Stomach (tissue), 8 donors: ENCODE measurements at regions not wholly inside any gene's neighbourhood (a gene's known extent, or its start where the extent isn't known, plus 50 kb on each side); places are given as distances from the start of the nearest gene placed in this dataset.

Experiments used
- DNase-seq, 2 donors: peaks; one replicate each; pipeline versions ENCODE4 v3.0.0 to v3.0.0-alpha.2; 2013 to 2019
- H3K27ac ChIP-seq, 5 donors: fragments of 200-600 bp in 4 of 5; sonication (generic) in 4 of 5; one replicate each; pipeline ENCODE4 v1.5.1; 2013 to 2019; ENCODE audit warnings: mild to moderate bottlenecking in 1 of 5, moderate library complexity in 1 of 5
- H3K27me3 ChIP-seq, 3 donors: fragments of 200-600 bp; sonication (generic); one replicate each; pipeline ENCODE4 v1.5.1; 2017 to 2019; ENCODE audit warnings: mixed run types in 1 of 3
- H3K36me3 ChIP-seq, 4 donors: fragments of 200-600 bp; sonication (generic); 1 replicate in 3 of 4; 2 replicates in 1 of 4; pipeline ENCODE4 v1.5.1; 2016 to 2019
- H3K4me1 ChIP-seq, 4 donors: fragments of 200-600 bp; sonication (generic); one replicate each; pipeline ENCODE4 v1.5.1; 2016 to 2019
- H3K4me3 ChIP-seq, 4 donors: fragments of 200-600 bp; sonication (generic) in 3 of 4; one replicate each; pipeline ENCODE4 v1.5.1; 2016 to 2019; ENCODE audit warnings: mild to moderate bottlenecking in 1 of 4
- H3K9me3 ChIP-seq, 4 donors: fragments of 200-600 bp; sonication (generic); one replicate each; pipeline ENCODE4 v1.5.1; 2016 to 2019
- CTCF ChIP-seq, 7 experiments: fragments of 450-650 bp in 4 of 7; fragments of 200-600 bp in 3 of 7; sonication (generic) in 3 of 7; IDR thresholded peaks; one replicate each; pipeline ENCODE4 v1.5.1; 2016 to 2019; ENCODE audit warnings: antibody characterized with exemption in 7 of 7, control low read depth in 2 of 7, mild to moderate bottlenecking in 1 of 7
- EP300 ChIP-seq: sonication (generic); formaldehyde crosslinking; IDR thresholded peaks from one replicate; pipeline ENCODE4 v1.6.1; 2017; ENCODE audit warnings: antibody characterized with exemption
- POLR2A ChIP-seq, 4 donors: fragments of 450-650 bp; IDR thresholded peaks; one replicate each; pipeline ENCODE4 v1.6.1; 2016; ENCODE audit warnings: antibody characterized with exemption in 4 of 4, control low read depth in 2 of 4, mild to moderate bottlenecking in 1 of 4, moderate library complexity in 1 of 4
- POLR2AphosphoS5 ChIP-seq, 3 donors: sonication (generic); formaldehyde crosslinking; IDR thresholded peaks; one replicate each; pipeline ENCODE4 v1.6.1; 2016; ENCODE audit warnings: antibody characterized with exemption in 3 of 3
- WGBS, 5 donors: extraction: QIAGEN DNeasy Blood & Tissue Kit in 3 of 5; methylation state at CpG; one replicate each; pipeline versions ENCODE4 v1.1.5 to v1.1.7; 2013 to 2018; 5-methylcytosine and 5-hydroxymethylcytosine counted together
- intact Hi-C: fragments of 100-400 bp; cut with DNase I; formaldehyde crosslinking; loops from one replicate; pipeline ENCODE4 v1.15.1; 2023; ENCODE audit warnings: low total_unique reads
- donor health status: healthy with polysubstance abuse.
- donor health status: Bipolar disorder and iron deficiency.
- donor health status: healthy.

- no peak for DNase-seq
- Histone ChIP-seq H3K36me3 (no peaks in the 10 kb centered on the region), H3K4me3 (no peak overlapping the region), H3K27ac (no peak overlapping the region), H3K9me3 (no peaks in the 10 kb centered on the region), H3K27me3 (no peaks in the 10 kb centered on the region), H3K4me1 (no peaks in the 10 kb centered on the region)
- WGBS, 5 donors = 51 to 91% (median 86%) methylated on average over 2 of the region's 2 CpGs
- TF ChIP-seq POLR2A (IDR thresholded peaks at IDR 0.05) (no peak), POLR2AphosphoS5 (IDR thresholded peaks at IDR 0.05) (no peak), EP300 (no peak), CTCF (IDR thresholded peaks at IDR 0.05) (no peak)
- intact Hi-C loops = no loop called here
Measured at GRCh38 chrX:56089376-56089775, 142.8 kb upstream of the KLF8 start.

- H3K4me1 ChIP-seq = no peaks in the 10 kb centered on the region
- H3K27ac ChIP-seq = no peak overlapping the region
- H3K27me3 ChIP-seq = no peaks in the 10 kb centered on the region
- no peaks in the 10 kb centered on the region for H3K36me3 ChIP-seq
- intact Hi-C loops = no loop called here
- WGBS, 5 donors = 64 to 91% (median 73%) methylated on average over 3 of the region's 3 CpGs
- H3K9me3 ChIP-seq = peaks cover 0 to 4% (median 0%) of the 10 kb centered on the region in 4 donors
- TF ChIP-seq CTCF (IDR thresholded peaks at IDR 0.05) (no peak), POLR2AphosphoS5 (IDR thresholded peaks at IDR 0.05) (no peak), POLR2A (IDR thresholded peaks at IDR 0.05) (no peak), EP300 (no peak)
- H3K4me3 ChIP-seq = no peak overlapping the region
- DNase-seq = no peak
Measured at GRCh38 chrX:56099271-56099670, 132.9 kb upstream of the KLF8 start.

- H3K27me3 ChIP-seq = no peaks in the 10 kb centered on the region
- no peak for DNase-seq
- H3K27ac ChIP-seq = no peak overlapping the region
- TF ChIP-seq CTCF (IDR thresholded peaks at IDR 0.05) (no peak), POLR2A (IDR thresholded peaks at IDR 0.05) (no peak), POLR2AphosphoS5 (IDR thresholded peaks at IDR 0.05) (no peak), EP300 (no peak)
- H3K4me3 ChIP-seq = no peak overlapping the region
- WGBS, 5 donors = 74 to 97% (median 86%) methylated on average over 12 of the region's 12 CpGs; no CpG with 5 or more reads in 1 of the 5 donors
- no peaks in the 10 kb centered on the region for H3K36me3 ChIP-seq
- intact Hi-C loops = no loop called here
- H3K4me1 ChIP-seq = no peaks in the 10 kb centered on the region
- H3K9me3 ChIP-seq = peaks cover 0 to 9% (median 2%) of the 10 kb centered on the region in 4 donors
Measured at GRCh38 chrX:56107320-56107719, 124.8 kb upstream of the KLF8 start.

GRCh38 chrX:56113785-56114436 lies 118.2 kb upstream of the KLF8 start:
- no peak for TF ChIP-seq POLR2A (IDR thresholded peaks at IDR 0.05)
- TF ChIP-seq EP300 = no peak
- TF ChIP-seq CTCF (IDR thresholded peaks at IDR 0.05) = no peak
- TF ChIP-seq POLR2AphosphoS5 (IDR thresholded peaks at IDR 0.05) = no peak
- DNase-seq = no peak
- H3K4me1 ChIP-seq = no peaks in the 10 kb centered on the region
- H3K27ac ChIP-seq = no peak overlapping the region
- intact Hi-C loops = no loop called here
- no peaks in the 10 kb centered on the region for H3K36me3 ChIP-seq
- no peaks in the 10 kb centered on the region for H3K27me3 ChIP-seq
- 76 to 90% (median 83%) methylated on average over 8 to 16 of the region's 16 CpGs for WGBS, 5 donors
- H3K9me3 ChIP-seq = no peaks in the 10 kb centered on the region
- H3K4me3 ChIP-seq = no peak overlapping the region
